ENCODE measurements at regions not wholly inside any gene's neighbourhood (a gene's known extent, or its start where the extent isn't known, plus 50 kb on each side); places are given as distances from the start of the nearest gene placed in this dataset.

- no peak for TF ChIP-seq POLR2AphosphoS5 (IDR thresholded peaks at IDR 0.05)
- no peak for TF ChIP-seq POLR2A (IDR thresholded peaks at IDR 0.05)
- TF ChIP-seq EP300 (IDR thresholded peaks at IDR 0.05; ENCODE audit: low read depth) = no peak
- TF ChIP-seq, protein P1, sequence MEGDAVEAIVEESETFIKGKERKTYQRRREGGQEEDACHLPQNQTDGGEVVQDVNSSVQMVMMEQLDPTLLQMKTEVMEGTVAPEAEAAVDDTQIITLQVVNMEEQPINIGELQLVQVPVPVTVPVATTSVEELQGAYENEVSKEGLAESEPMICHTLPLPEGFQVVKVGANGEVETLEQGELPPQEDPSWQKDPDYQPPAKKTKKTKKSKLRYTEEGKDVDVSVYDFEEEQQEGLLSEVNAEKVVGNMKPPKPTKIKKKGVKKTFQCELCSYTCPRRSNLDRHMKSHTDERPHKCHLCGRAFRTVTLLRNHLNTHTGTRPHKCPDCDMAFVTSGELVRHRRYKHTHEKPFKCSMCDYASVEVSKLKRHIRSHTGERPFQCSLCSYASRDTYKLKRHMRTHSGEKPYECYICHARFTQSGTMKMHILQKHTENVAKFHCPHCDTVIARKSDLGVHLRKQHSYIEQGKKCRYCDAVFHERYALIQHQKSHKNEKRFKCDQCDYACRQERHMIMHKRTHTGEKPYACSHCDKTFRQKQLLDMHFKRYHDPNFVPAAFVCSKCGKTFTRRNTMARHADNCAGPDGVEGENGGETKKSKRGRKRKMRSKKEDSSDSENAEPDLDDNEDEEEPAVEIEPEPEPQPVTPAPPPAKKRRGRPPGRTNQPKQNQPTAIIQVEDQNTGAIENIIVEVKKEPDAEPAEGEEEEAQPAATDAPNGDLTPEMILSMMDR (IDR thresholded peaks at IDR 0.05) = no peak
- Histone ChIP-seq H3K4me1 (peaks cover 0 to 18% (median 1%) of the 10 kb centered on the region in 4 donors), H3K27ac (no peak overlapping the region), H3K4me3 (no peak overlapping the region), H3K27me3 (no peaks in the 10 kb centered on the region), H3K9me3 (no peaks in the 10 kb centered on the region), H3K36me3 (no peaks in the 10 kb centered on the region)
- in situ Hi-C loops (cut with MboI; ENCODE audit: low pct_ligation_motif_present in 1 of 4, low pct_unique_long_range_greater_than_20kb in 1 of 4, low sequenced_read_pairs in 3 of 4) (loop anchor here in 1 of 4 donors (5.0 kb wide), 1 partner anchor 152 kb away; no protein-coding TSS in a partner anchor), intact Hi-C loops (cut with DNase I; ENCODE audit: low total_unique reads) (no loop called here)
- WGBS, 2 donors (ENCODE audit: low coverage in 1 of 2) = 53 to 75% methylated on average over 3 of the region's 3 CpGs
- no peak for DNase-seq
Observed at GRCh38 chr9:12874395-12874794, 99.6 kb downstream of the LURAP1L start.

DNA sequence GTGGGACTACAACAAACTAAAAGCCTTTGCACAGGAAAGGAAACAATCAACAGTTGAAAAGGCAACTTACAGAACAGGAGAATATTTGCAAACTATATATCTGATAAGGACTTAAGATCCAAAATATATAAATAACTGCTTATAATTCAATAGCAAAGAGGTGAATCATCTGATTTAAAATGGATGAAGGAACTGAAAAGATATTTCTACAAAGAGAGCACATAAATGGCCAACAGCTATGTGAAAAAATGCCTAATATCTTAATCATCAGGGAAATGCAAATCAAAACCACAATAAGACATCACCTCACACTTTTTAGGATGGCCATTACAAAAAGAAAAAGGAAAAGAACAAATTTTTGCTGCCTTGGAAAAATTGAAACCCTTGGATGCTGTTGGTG, 100.4 kb downstream of the LURAP1L start:
- intact Hi-C loops (cut with DNase I; ENCODE audit: low total_unique reads) (no loop called here), in situ Hi-C loops (cut with MboI; ENCODE audit: low pct_ligation_motif_present in 1 of 4, low pct_unique_long_range_greater_than_20kb in 1 of 4, low sequenced_read_pairs in 3 of 4) (loop anchor here in 1 of 4 donors (25.0 kb wide), 1 partner anchor 163 kb away; no protein-coding TSS in a partner anchor)
- no peak for DNase-seq
- H3K4me3 ChIP-seq = no peak overlapping the region
- no peaks in the 10 kb centered on the region for H3K36me3 ChIP-seq
- H3K27me3 ChIP-seq = no peaks in the 10 kb centered on the region
- TF ChIP-seq EP300 (IDR thresholded peaks at IDR 0.05; ENCODE audit: low read depth) (no peak), POLR2AphosphoS5 (IDR thresholded peaks at IDR 0.05) (no peak), POLR2A (IDR thresholded peaks at IDR 0.05) (no peak)
- TF ChIP-seq, protein P1 (IDR thresholded peaks at IDR 0.05) = no peak
- peaks cover 0 to 23% (median 4%) of the 10 kb centered on the region in 4 donors for H3K4me1 ChIP-seq
- no peak overlapping the region for H3K27ac ChIP-seq
- H3K9me3 ChIP-seq = no peaks in the 10 kb centered on the region

DNA sequence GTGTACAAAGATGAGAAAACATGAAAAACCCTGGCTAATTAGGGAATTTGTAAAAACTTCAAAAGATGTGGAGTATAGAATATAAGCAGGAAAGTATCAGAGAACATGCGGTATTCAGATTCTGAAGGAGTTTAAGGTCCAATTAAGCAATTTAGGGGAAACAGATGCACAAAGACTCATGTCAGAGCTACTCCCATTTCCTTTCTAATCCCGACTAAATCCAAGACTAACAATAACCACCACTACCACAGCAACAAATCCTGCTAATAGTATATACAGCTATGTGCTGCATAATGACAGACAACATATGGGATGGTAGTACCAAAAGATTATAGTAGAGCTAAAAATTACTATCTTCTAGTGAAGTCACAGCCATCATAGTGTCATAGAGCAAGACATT, 102.1 kb downstream of the LURAP1L start:
- WGBS, 2 donors (ENCODE audit: low coverage in 1 of 2) = 38 to 40% methylated on average over 2 of the region's 2 CpGs
- intact Hi-C loops (cut with DNase I; ENCODE audit: low total_unique reads) = no loop called here
- Histone ChIP-seq H3K27me3 (no peaks in the 10 kb centered on the region), H3K27ac (no peak overlapping the region), H3K4me1 (peaks cover 0 to 33% (median 13%) of the 10 kb centered on the region in 4 donors), H3K9me3 (no peaks in the 10 kb centered on the region), H3K36me3 (no peaks in the 10 kb centered on the region), H3K4me3 (no peak overlapping the region)
- no peak for DNase-seq
- in situ Hi-C loops (cut with MboI; ENCODE audit: low pct_ligation_motif_present in 1 of 4, low pct_unique_long_range_greater_than_20kb in 1 of 4, low sequenced_read_pairs in 3 of 4) = loop anchor here in 1 of 4 donors (25.0 kb wide), 1 partner anchor 165 kb away; no protein-coding TSS in a partner anchor
- TF ChIP-seq POLR2A (IDR thresholded peaks at IDR 0.05) = no peak
- no peak for TF ChIP-seq EP300 (IDR thresholded peaks at IDR 0.05; ENCODE audit: low read depth)
- TF ChIP-seq, protein P1 (IDR thresholded peaks at IDR 0.05) = no peak
- TF ChIP-seq POLR2AphosphoS5 (IDR thresholded peaks at IDR 0.05) = no peak

DNA sequence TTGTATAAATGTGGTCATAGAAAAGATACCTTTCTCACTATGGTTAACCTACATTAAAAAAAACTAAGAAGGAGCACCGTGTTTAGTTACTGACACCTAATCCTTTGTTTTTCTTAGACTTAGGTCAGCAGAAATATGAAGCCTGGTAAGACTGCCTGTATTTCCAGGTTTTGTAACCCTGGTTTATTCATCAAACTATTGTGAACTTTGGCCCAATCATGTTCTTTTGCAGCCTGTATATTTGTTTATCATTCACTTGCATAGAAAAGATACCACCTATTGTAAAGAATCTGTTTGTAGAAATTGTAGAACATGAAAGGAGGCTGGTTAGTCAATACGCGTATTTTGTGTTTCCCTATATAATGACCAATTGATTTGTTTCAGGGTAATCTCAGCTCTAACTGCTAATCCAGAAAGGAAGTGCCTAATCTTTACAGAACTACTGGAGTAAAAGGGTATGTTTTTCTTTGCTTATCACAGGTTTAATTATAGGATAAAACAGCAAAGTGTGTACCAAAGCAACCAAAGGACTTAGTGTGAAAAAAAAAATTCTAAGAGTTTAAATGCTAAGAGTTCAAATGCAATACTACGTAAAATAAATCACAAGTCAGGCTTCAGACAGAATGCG, 103.6 kb downstream of the LURAP1L start:
- in situ Hi-C loops (cut with MboI; ENCODE audit: low pct_ligation_motif_present in 1 of 4, low pct_unique_long_range_greater_than_20kb in 1 of 4, low sequenced_read_pairs in 3 of 4) = loop anchor here in 1 of 4 donors (25.0 kb wide), 1 partner anchor 166 kb away; no protein-coding TSS in a partner anchor
- 27 to 32% methylated on average over 5 of the region's 5 CpGs for WGBS, 2 donors (ENCODE audit: low coverage in 1 of 2)
- intact Hi-C loops (cut with DNase I; ENCODE audit: low total_unique reads) = no loop called here
- H3K27me3 ChIP-seq = no peaks in the 10 kb centered on the region
- H3K9me3 ChIP-seq = no peaks in the 10 kb centered on the region
- TF ChIP-seq, protein P1 (IDR thresholded peaks at IDR 0.05) = no peak
- TF ChIP-seq POLR2AphosphoS5 (IDR thresholded peaks at IDR 0.05) (peak in 1 of 3 donors; percentile 6), EP300 (IDR thresholded peaks at IDR 0.05; ENCODE audit: low read depth) (no peak), POLR2A (IDR thresholded peaks at IDR 0.05) (no peak)
- peaks cover 0 to 40% (median 16%) of the 10 kb centered on the region in 4 donors for H3K4me1 ChIP-seq
- no peaks in the 10 kb centered on the region for H3K36me3 ChIP-seq
- no peak overlapping the region for H3K4me3 ChIP-seq
- peak overlapping the region; percentile 27 to 51 (median 48) for H3K27ac ChIP-seq
- no peak for DNase-seq
